ENCODE measurements at regions not wholly inside any gene's neighbourhood (a gene's known extent, or its start where the extent isn't known, plus 50 kb on each side); places are given as distances from the start of the nearest gene placed in this dataset.
A peak's percentile ranks its signal among the peaks of the same experiment; 100 is the strongest.

DNA sequence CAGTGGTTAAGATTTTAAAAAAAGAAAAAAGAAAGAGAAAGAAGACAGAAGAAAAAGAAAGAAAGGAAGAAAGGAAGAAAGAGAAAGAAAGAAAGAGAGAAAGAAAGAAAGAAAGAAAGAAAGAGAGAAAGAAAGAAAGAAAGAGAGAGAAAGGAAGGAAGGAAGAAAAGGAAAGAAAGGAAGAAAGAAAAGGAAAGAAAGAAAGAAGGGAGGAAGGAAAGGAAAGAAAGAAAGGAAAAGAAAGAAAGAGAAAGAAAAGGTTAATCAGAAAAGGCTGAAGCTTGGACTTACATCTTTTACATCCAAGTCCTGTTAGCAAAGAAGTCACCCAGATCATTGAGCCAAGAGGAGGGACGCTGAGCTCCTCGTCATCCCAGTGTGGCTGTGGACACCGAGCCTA is 70.0 kb downstream of the IRX2 start:
- Histone ChIP-seq H3K9me3 (no peaks in the 10 kb centered on the region), H3K4me1 (no peaks in the 10 kb centered on the region), H3K4me3 (no peak overlapping the region), H3K27me3 (no peaks in the 10 kb centered on the region), H3K27ac (no peak overlapping the region), H3K36me3 (no peaks in the 10 kb centered on the region)
- DNase-seq (no peak), ATAC-seq (no peak)
- TF ChIP-seq, protein P1, sequence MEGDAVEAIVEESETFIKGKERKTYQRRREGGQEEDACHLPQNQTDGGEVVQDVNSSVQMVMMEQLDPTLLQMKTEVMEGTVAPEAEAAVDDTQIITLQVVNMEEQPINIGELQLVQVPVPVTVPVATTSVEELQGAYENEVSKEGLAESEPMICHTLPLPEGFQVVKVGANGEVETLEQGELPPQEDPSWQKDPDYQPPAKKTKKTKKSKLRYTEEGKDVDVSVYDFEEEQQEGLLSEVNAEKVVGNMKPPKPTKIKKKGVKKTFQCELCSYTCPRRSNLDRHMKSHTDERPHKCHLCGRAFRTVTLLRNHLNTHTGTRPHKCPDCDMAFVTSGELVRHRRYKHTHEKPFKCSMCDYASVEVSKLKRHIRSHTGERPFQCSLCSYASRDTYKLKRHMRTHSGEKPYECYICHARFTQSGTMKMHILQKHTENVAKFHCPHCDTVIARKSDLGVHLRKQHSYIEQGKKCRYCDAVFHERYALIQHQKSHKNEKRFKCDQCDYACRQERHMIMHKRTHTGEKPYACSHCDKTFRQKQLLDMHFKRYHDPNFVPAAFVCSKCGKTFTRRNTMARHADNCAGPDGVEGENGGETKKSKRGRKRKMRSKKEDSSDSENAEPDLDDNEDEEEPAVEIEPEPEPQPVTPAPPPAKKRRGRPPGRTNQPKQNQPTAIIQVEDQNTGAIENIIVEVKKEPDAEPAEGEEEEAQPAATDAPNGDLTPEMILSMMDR (IDR thresholded peaks at IDR 0.05): no peak
- intact Hi-C loops (cut with DNase I): no loop called here

- ATAC-seq: no peak
- Histone ChIP-seq H3K4me1 (no peaks in the 10 kb centered on the region), H3K36me3 (no peaks in the 10 kb centered on the region), H3K4me3 (no peak overlapping the region), H3K27ac (no peak overlapping the region), H3K9me3 (no peaks in the 10 kb centered on the region), H3K27me3 (no peaks in the 10 kb centered on the region)
- TF ChIP-seq, protein P1 (IDR thresholded peaks at IDR 0.05): no peak
- intact Hi-C loops (cut with DNase I): no loop called here
- no peak for DNase-seq
These were observed 70.5 kb downstream of the IRX2 start for GRCh38 chr5:2680979-2681378.

GRCh38 chr5:2677689-2678088 is 73.8 kb downstream of the IRX2 start:
- intact Hi-C loops (cut with DNase I): no loop called here
- H3K4me1 ChIP-seq: no peaks in the 10 kb centered on the region
- no peaks in the 10 kb centered on the region for H3K9me3 ChIP-seq
- no peaks in the 10 kb centered on the region for H3K27me3 ChIP-seq
- TF ChIP-seq, protein P1 (IDR thresholded peaks at IDR 0.05): no peak
- H3K27ac ChIP-seq: no peak overlapping the region
- DNase-seq: no peak
- H3K36me3 ChIP-seq: no peaks in the 10 kb centered on the region
- no peak overlapping the region for H3K4me3 ChIP-seq
- no peak for ATAC-seq

DNA sequence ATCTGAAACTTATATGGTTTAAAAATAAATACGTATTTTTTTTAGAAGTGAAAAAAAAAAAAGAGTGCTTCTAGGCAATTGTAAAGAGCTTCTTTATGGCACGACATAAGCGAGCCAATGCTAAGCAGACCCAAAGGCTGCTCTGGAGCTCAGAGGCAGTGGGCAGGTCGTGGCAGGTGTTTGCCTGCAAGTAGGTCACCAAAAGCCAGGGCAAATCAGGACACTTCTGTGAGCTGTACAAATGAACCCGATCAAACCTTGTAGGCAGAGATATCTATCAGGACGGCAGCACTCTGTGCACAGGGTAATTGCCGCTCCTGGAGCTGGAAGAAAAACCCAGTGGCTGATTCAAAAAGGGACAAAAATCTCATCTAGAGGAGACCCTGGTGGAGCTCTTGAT is 75.9 kb downstream of the IRX2 start:
- no peak overlapping the region for H3K4me3 ChIP-seq
- no peaks in the 10 kb centered on the region for H3K4me1 ChIP-seq
- DNase-seq (no peak), ATAC-seq (no peak)
- TF ChIP-seq, protein P1 (IDR thresholded peaks at IDR 0.05): no peak
- no peaks in the 10 kb centered on the region for H3K36me3 ChIP-seq
- intact Hi-C loops (cut with DNase I): no loop called here
- H3K27me3 ChIP-seq: no peaks in the 10 kb centered on the region
- H3K27ac ChIP-seq: no peak overlapping the region
- H3K9me3 ChIP-seq: no peaks in the 10 kb centered on the region

DNA sequence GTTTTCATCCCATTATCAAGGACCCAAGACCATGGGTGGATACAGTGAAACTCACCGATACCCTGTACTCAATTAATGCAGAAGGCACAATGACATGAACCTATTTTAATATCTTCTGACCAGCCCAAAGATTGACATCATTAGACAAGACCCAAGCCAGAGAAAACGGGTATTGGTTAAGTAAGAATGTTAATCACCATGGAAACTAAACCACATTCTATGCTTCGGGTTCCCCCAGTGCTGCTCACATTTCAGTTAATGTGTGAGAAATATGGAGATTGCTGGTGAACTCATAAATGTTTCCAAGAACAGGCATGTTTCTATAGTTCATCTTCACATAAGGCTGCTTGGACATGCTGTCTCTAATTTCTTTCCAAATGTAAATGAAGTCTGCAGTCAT is 77.0 kb downstream of the IRX2 start:
- Histone ChIP-seq H3K4me1 (no peaks in the 10 kb centered on the region), H3K27ac (no peak overlapping the region), H3K9me3 (no peaks in the 10 kb centered on the region), H3K4me3 (no peak overlapping the region), H3K27me3 (no peaks in the 10 kb centered on the region), H3K36me3 (no peaks in the 10 kb centered on the region)
- TF ChIP-seq, protein P1 (IDR thresholded peaks at IDR 0.05): no peak
- DNase-seq: no peak
- intact Hi-C loops (cut with DNase I): no loop called here
- ATAC-seq: no peak

DNA sequence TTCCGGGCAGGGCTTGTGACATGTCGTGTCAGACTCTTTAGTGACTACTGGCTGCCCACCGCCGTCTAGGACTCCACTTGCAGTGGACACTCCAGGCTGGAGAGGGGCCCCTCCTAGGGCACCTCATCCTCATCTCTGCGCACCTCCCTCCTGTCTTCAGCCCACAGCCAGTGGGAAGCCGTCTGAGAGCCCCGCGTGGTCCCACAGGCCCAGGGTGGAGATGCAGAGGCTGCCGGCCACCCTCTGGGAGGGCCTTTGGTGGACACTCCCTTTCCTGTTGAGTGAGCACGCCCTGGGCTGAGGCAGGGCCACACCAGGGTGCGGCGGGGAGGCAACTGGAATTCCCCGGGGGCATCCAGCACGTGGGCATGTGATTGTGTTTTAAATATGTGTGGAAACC is 80.5 kb downstream of the IRX2 start:
- no peaks in the 10 kb centered on the region for H3K36me3 ChIP-seq
- no peak overlapping the region for H3K4me3 ChIP-seq
- TF ChIP-seq, protein P1 (IDR thresholded peaks at IDR 0.05): no peak
- ATAC-seq (peak; percentile 30), DNase-seq (no peak)
- no peaks in the 10 kb centered on the region for H3K27me3 ChIP-seq
- H3K27ac ChIP-seq: no peak overlapping the region
- intact Hi-C loops (cut with DNase I): no loop called here
- H3K9me3 ChIP-seq: no peaks in the 10 kb centered on the region
- no peaks in the 10 kb centered on the region for H3K4me1 ChIP-seq

Data from upper lobe of right lung (tissue), 1 donor.